GM12892 (cell line): ENCODE measurements at regions not wholly inside any gene's neighbourhood (a gene's known extent, or its start where the extent isn't known, plus 50 kb on each side); places are given as distances from the start of the nearest gene placed in this dataset.

Experiments used
- POLR2A ChIP-seq: IDR thresholded peaks from 2 replicates; pipeline ENCODE4 v1.6.1; 2011; ENCODE audit warnings: low read depth, low read length, control low read depth
- TAF1 ChIP-seq: IDR thresholded peaks from 2 replicates; pipeline ENCODE4 v1.6.1; 2011; ENCODE audit warnings: low read depth, mild to moderate bottlenecking, control low read depth, low read length, borderline replicate concordance

- TF ChIP-seq TAF1 (no peak), POLR2A (no peak)
These were observed 566.2 kb upstream of the CDH2 start for GRCh38 chr18:28743115-28743514.
